GM03348 (cell line): ENCODE measurements at regions not wholly inside any gene's neighbourhood (a gene's known extent, or its start where the extent isn't known, plus 50 kb on each side); places are given as distances from the start of the nearest gene placed in this dataset.
"Not testable (repeated sequence)": the region's sequence is repeated elsewhere in the genome, so short reads cannot be mapped to it uniquely, and the experiment has no call there.

Experiments used
- DNase-seq: peaks from one replicate; pipeline ENCODE4 v3.0.0; 2012; ENCODE audit warnings: low spot score

GRCh38 chr6:73943930-73944652, 248.1 kb downstream of the CD109 start:
- no peak for DNase-seq

GRCh38 chr6:73943411-73943810, 247.4 kb downstream of the CD109 start:
- DNase-seq, result no peak

GRCh38 chr6:73942592-73943186, 246.7 kb downstream of the CD109 start:
- DNase-seq, result peak; percentile 9

GRCh38 chr6:73941892-73942291, 245.9 kb downstream of the CD109 start:
- no peak for DNase-seq

GRCh38 chr6:73937805-73938204, 241.8 kb downstream of the CD109 start:
- DNase-seq, result no peak

GRCh38 chr6:73932866-73933265, 236.9 kb downstream of the CD109 start:
- no peak for DNase-seq

GRCh38 chr6:73929405-73929804, 233.4 kb downstream of the CD109 start:
- no peak for DNase-seq

- no peak for DNase-seq
Measured at GRCh38 chr6:73927421-73927820, 231.4 kb downstream of the CD109 start.

- DNase-seq, result not testable (repeated sequence)
Measured at GRCh38 chr6:73925703-73926102, 229.7 kb downstream of the CD109 start.

GRCh38 chr6:73923905-73924485, 228.0 kb downstream of the CD109 start:
- DNase-seq, result peak; percentile 68

- no peak for DNase-seq
Measured at GRCh38 chr6:73903155-73903554, 207.2 kb downstream of the CD109 start.

- no peak for DNase-seq
Measured at GRCh38 chr6:73901986-73902385, 206.0 kb downstream of the CD109 start.

- DNase-seq, result no peak
Measured at GRCh38 chr6:73901311-73901710, 205.3 kb downstream of the CD109 start.

- DNase-seq, result no peak
Measured at GRCh38 chr6:73898599-73898998, 202.6 kb downstream of the CD109 start.

- no peak for DNase-seq
Measured at GRCh38 chr6:73893696-73894095, 197.7 kb downstream of the CD109 start.

- no peak for DNase-seq
Measured at GRCh38 chr6:73888050-73888449, 192.0 kb downstream of the CD109 start.

GRCh38 chr6:73885393-73885792, 189.4 kb downstream of the CD109 start:
- DNase-seq, result no peak

- no peak for DNase-seq
Measured at GRCh38 chr6:73884540-73884939, 188.5 kb downstream of the CD109 start.

- peak; percentile 37 for DNase-seq
Measured at GRCh38 chr6:73879501-73880293, 183.7 kb downstream of the CD109 start.

GRCh38 chr6:73878403-73878802, 182.4 kb downstream of the CD109 start:
- DNase-seq, result peak; percentile 35
